Endothelial cell of umbilical vein (primary cell): ENCODE measurements at regions not wholly inside any gene's neighbourhood (a gene's known extent, or its start where the extent isn't known, plus 50 kb on each side); places are given as distances from the start of the nearest gene placed in this dataset.

Experiments
- BruUV-seq: library from RNA; stranded (reverse); fragments of 400-500 nt; replicated peaks from 2 replicates; lab custom pipeline; 2021; lab: Mats Ljungman, UMichigan
- CTCF ChIA-PET: fragments of 300-600, 350-600 bp; sonication (Branson Sonifier 250); formaldehyde crosslinking; loops from one replicate; lab custom pipeline; 2021; ENCODE audit warnings: antibody characterized with exemption, inconsistent platforms; lab: Charles Lee
- POLR2A ChIA-PET: fragments of 300-600, 350-600 bp; sonication (Branson Sonifier 250); formaldehyde crosslinking; loops from one replicate; lab custom pipeline; 2021; ENCODE audit warnings: antibody characterized with exemption, inconsistent platforms; lab: Charles Lee
- DNase-seq: peaks from one replicate; pipeline ENCODE4 v3.0.0-alpha.2; 2011; ENCODE audit warnings: low read depth, low spot score
- FAIRE-seq: peaks from 2 replicates; lab custom pipeline; 2011; peaks lifted over from hg19 to GRCh38; lab: Jason Lieb, UNC
- H2AFZ ChIP-seq: 2 replicates; pipeline ENCODE4 v1.6.0; 2012; ENCODE audit warnings: low read depth, low read length, control low read depth, inconsistent platforms
- H3K27ac ChIP-seq: 2 replicates; pipeline ENCODE4 v1.5.1; 2011; ENCODE audit warnings: low read depth, mild to moderate bottlenecking, control low read depth, low read length, moderate library complexity; ENCODE audit not compliant: insufficient read depth
- H3K27me3 ChIP-seq, 2 experiments: 2 replicates each; pipeline versions ENCODE4 v1.6.0 to v1.6.1; 2011; ENCODE audit warnings: low read length in 2 of 2, mixed read lengths in 1 of 2; ENCODE audit not compliant: control insufficient read depth in 2 of 2, insufficient read depth in 2 of 2
- H3K36me3 ChIP-seq, 2 experiments: 2 replicates in 1 of 2; 3 replicates in 1 of 2; pipeline ENCODE4 v1.5.1; 2011; ENCODE audit warnings: low read length in 2 of 2, mild to moderate bottlenecking in 1 of 2, moderate library complexity in 1 of 2; ENCODE audit not compliant: control insufficient read depth in 2 of 2, insufficient read depth in 2 of 2; ENCODE audit errors: extremely low read depth in 1 of 2
- H3K4me1 ChIP-seq: 3 replicates; pipeline ENCODE4 v1.5.1; 2011; ENCODE audit warnings: mild to moderate bottlenecking, low read length; ENCODE audit not compliant: control insufficient read depth, insufficient read depth; ENCODE audit errors: extremely low read depth
- H3K4me2 ChIP-seq: 2 replicates; pipeline ENCODE4 v1.6.1; 2011; ENCODE audit warnings: low read length, control low read depth, mixed read lengths; ENCODE audit not compliant: insufficient read depth
- H3K4me3 ChIP-seq, 3 experiments: fragments of 200-600 bp in 1 of 3; sonication (generic), shearing (Covaris generic) in 1 of 3; replicated peaks in 1 of 3; 2 replicates each; pipeline ENCODE4 v1.5.1; 2011 to 2016; ENCODE audit warnings: control low read depth in 3 of 3, low read length in 3 of 3, mild to moderate bottlenecking in 2 of 3, inconsistent platforms in 1 of 3, low read depth in 1 of 3, moderate library complexity in 1 of 3; ENCODE audit not compliant: insufficient read depth in 1 of 3
- H3K79me2 ChIP-seq: 2 replicates; pipeline ENCODE4 v1.6.0; 2012; ENCODE audit warnings: low read length, inconsistent platforms; ENCODE audit not compliant: control insufficient read depth, insufficient read depth
- H3K9ac ChIP-seq: replicated peaks from 2 replicates; pipeline ENCODE3; 2011; ENCODE audit warnings: low read length, control low read depth; ENCODE audit not compliant: insufficient read depth; ENCODE audit errors: extremely low read depth
- H3K9me1 ChIP-seq: replicated peaks from 3 replicates; pipeline ENCODE4 v1.6.0; 2011; ENCODE audit warnings: mild to moderate bottlenecking, low read length; ENCODE audit not compliant: control insufficient read depth, insufficient read depth; ENCODE audit errors: extremely low read depth
- H3K9me3 ChIP-seq: replicated peaks from 2 replicates; pipeline ENCODE4 v1.5.1; 2012; ENCODE audit warnings: low read length, inconsistent platforms; ENCODE audit not compliant: control insufficient read depth, insufficient read depth
- H4K20me1 ChIP-seq: replicated peaks from 2 replicates; pipeline ENCODE3; 2011; ENCODE audit warnings: mild to moderate bottlenecking, low read length; ENCODE audit not compliant: control insufficient read depth, insufficient read depth; ENCODE audit errors: extremely low read depth
- EZH2 ChIP-seq: IDR thresholded peaks from 2 replicates; pipeline ENCODE4 v1.6.1; 2012; ENCODE audit warnings: borderline replicate concordance, low read depth, mild to moderate bottlenecking, moderate library complexity, low read length, inconsistent platforms; ENCODE audit not compliant: severe bottlenecking
- FOS ChIP-seq: IDR thresholded peaks from 2 replicates; pipeline ENCODE4 v1.6.1; 2011; ENCODE audit warnings: mild to moderate bottlenecking, low read length, moderate library complexity, borderline replicate concordance; ENCODE audit not compliant: insufficient read depth
- GATA2 ChIP-seq: IDR thresholded peaks from 2 replicates; pipeline ENCODE4 v1.7.0; 2011; ENCODE audit warnings: low read depth, mild to moderate bottlenecking, moderate library complexity, mixed read lengths, low read length; ENCODE audit not compliant: insufficient read length, insufficient read depth
- JUN ChIP-seq: IDR thresholded peaks from 2 replicates; pipeline ENCODE4 v1.6.1; 2011; ENCODE audit warnings: borderline replicate concordance, low read depth; ENCODE audit not compliant: insufficient read length, insufficient read depth
- MYC ChIP-seq: IDR thresholded peaks from one replicate; pipeline ENCODE4 v1.6.1; 2011; ENCODE audit warnings: mild to moderate bottlenecking, low read depth, low read length
- POLR2A ChIP-seq: IDR thresholded peaks from 2 replicates; pipeline ENCODE4 v1.6.1; 2012; ENCODE audit warnings: low read depth, mild to moderate bottlenecking, control low read depth, low read length
- POLR2AphosphoS5 ChIP-seq: IDR thresholded peaks from 2 replicates; pipeline ENCODE4 v1.6.1; 2012; ENCODE audit warnings: low read depth, mild to moderate bottlenecking, control low read depth, low read length, moderate library complexity; ENCODE audit not compliant: insufficient read depth
- dilution Hi-C: fragments of 300-500 bp; cut with MboI; formaldehyde crosslinking; loops from one replicate; pipeline ENCODE4 v1.15.0; 2019; ENCODE audit warnings: low sequenced_read_pairs; ENCODE audit not compliant: extremely low pct_ligation_motif_present
- intact Hi-C: fragments of 100-400 bp; cut with micrococcal nuclease; formaldehyde crosslinking; loops from one replicate; pipeline ENCODE4 v1.10.0; 2022
- TF ChIP-seq, protein P1 (sequence below): IDR thresholded peaks from 2 replicates; pipeline ENCODE4 v1.6.1; 2011; ENCODE audit not compliant: insufficient read depth, insufficient read length
- TF ChIP-seq, protein P2 (sequence below), 2 donors: IDR thresholded peaks; 1 replicate in 1 of 2; 2 replicates in 1 of 2; pipeline ENCODE4 v1.5.1; 2011; ENCODE audit warnings: low read length in 2 of 2, mild to moderate bottlenecking in 2 of 2, moderate library complexity in 2 of 2, control low read depth in 1 of 2, inconsistent platforms in 1 of 2, low read depth in 1 of 2; ENCODE audit not compliant: insufficient read depth in 1 of 2; ENCODE audit errors: extremely low read depth in 1 of 2

DNA sequence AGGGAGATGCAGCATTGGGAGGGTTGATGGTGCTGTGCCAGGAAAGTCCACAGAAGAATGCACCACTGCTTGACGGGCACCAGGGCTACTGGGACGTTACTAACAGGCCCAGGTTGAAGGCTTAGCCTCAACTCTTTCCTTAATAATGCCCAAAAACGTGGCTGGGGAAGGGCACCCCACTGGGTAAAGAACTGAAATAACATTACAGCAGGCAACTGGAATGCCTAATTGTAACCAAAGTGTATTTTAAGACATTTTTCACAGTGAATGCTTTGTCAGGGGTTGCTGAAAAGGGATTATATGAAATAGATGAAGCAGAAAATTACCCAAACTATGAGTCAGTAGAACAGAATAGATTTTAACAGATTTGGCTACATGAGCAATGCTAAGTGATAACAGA, 191.3 kb downstream of the CMPK2 start:
- ChIA-PET CTCF (no interaction called here), POLR2A (no interaction called here)
- dilution Hi-C loops (no loop called here), intact Hi-C loops (no loop called here)
- Histone ChIP-seq H3K9ac (no peak overlapping the region), H3K27ac (no peak overlapping the region), H3K27me3 (no peaks in the 10 kb centered on the region), H3K9me1 (no peaks in the 10 kb centered on the region), H2AFZ (no peak overlapping the region), H3K4me1 (no peaks in the 10 kb centered on the region), H3K4me3 (no peak overlapping the region), H3K4me2 (no peak overlapping the region), H4K20me1 (no peaks in the 10 kb centered on the region), H3K9me3 (peaks cover 4% of the 10 kb centered on the region), H3K79me2 (no peaks in the 10 kb centered on the region), H3K36me3 (no peaks in the 10 kb centered on the region)
- FAIRE-seq (no peak), DNase-seq (no peak)
- no TSS peak for BruUV-seq
- TF ChIP-seq POLR2A = no peak
- no peak for TF ChIP-seq POLR2AphosphoS5
- TF ChIP-seq MYC = no peak
- TF ChIP-seq, protein P1, sequence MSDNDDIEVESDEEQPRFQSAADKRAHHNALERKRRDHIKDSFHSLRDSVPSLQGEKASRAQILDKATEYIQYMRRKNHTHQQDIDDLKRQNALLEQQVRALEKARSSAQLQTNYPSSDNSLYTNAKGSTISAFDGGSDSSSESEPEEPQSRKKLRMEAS = no peak
- TF ChIP-seq FOS = no peak
- TF ChIP-seq, protein P2, sequence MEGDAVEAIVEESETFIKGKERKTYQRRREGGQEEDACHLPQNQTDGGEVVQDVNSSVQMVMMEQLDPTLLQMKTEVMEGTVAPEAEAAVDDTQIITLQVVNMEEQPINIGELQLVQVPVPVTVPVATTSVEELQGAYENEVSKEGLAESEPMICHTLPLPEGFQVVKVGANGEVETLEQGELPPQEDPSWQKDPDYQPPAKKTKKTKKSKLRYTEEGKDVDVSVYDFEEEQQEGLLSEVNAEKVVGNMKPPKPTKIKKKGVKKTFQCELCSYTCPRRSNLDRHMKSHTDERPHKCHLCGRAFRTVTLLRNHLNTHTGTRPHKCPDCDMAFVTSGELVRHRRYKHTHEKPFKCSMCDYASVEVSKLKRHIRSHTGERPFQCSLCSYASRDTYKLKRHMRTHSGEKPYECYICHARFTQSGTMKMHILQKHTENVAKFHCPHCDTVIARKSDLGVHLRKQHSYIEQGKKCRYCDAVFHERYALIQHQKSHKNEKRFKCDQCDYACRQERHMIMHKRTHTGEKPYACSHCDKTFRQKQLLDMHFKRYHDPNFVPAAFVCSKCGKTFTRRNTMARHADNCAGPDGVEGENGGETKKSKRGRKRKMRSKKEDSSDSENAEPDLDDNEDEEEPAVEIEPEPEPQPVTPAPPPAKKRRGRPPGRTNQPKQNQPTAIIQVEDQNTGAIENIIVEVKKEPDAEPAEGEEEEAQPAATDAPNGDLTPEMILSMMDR (IDR thresholded peaks at IDR 0.05; ENCODE audit: extremely low read depth in 1 of 2, insufficient read depth in 1 of 2, low read depth in 1 of 2, low read length in 2 of 2) = no peak

DNA sequence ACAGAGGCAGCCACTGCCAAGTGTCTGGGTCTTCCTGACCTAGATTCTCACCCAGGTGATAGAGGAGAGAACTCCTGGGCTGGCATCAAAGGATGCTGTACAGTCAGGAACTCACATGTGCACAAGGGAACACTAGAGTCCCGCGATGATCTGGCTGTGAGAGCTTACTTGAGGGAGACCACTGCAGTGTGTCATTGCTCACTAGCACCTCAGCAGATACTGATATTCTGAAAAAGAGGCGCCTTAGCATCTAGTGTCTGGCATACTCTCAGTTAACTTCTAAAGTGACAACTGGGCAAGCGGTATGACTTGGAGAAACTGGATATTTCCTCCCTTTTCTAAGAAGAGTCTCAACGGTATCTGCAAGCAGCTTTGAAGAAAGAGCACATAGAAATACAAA, 189.9 kb downstream of the CMPK2 start:
- no peaks in the 10 kb centered on the region for H3K27me3 ChIP-seq
- BruUV-seq = no TSS peak
- no peak overlapping the region for H3K9ac ChIP-seq
- POLR2A ChIA-PET = no interaction called here
- no peaks in the 10 kb centered on the region for H3K4me1 ChIP-seq
- no peaks in the 10 kb centered on the region for H4K20me1 ChIP-seq
- peaks cover 6% of the 10 kb centered on the region for H3K9me3 ChIP-seq
- H3K79me2 ChIP-seq = no peaks in the 10 kb centered on the region
- H3K27ac ChIP-seq = no peak overlapping the region
- CTCF ChIA-PET = no interaction called here
- H3K36me3 ChIP-seq = no peaks in the 10 kb centered on the region
- TF ChIP-seq POLR2AphosphoS5 (no peak), MYC (no peak), JUN (no peak), GATA2 (no peak), EZH2 (no peak), FOS (no peak)
- TF ChIP-seq, protein P2 (IDR thresholded peaks at IDR 0.05; ENCODE audit: extremely low read depth in 1 of 2, insufficient read depth in 1 of 2, low read depth in 1 of 2, low read length in 2 of 2) = no peak
- DNase-seq (no peak), FAIRE-seq (no peak)
- no peaks in the 10 kb centered on the region for H3K9me1 ChIP-seq
- dilution Hi-C loops = no loop called here
- no peak overlapping the region for H2AFZ ChIP-seq
- no peak overlapping the region for H3K4me2 ChIP-seq
- H3K4me3 ChIP-seq = no peak overlapping the region
- intact Hi-C loops = no loop called here
